Cardiac fibroblast (primary cell): ENCODE measurements at regions not wholly inside any gene's neighbourhood (a gene's known extent, or its start where the extent isn't known, plus 50 kb on each side); places are given as distances from the start of the nearest gene placed in this dataset.

ENCODE experiments used
- DNase-seq, 2 donors: peaks; one replicate each; pipeline versions ENCODE4 v3.0.0 to v3.0.0-alpha.2; 2010; ENCODE audit warnings: low read depth in 2 of 2
- H3K4me3 ChIP-seq, 2 donors: replicated peaks in 1 of 2; 1 replicate in 1 of 2; 2 replicates in 1 of 2; pipeline ENCODE4 v1.5.1; 2011; ENCODE audit warnings: low read depth in 2 of 2, low read length in 2 of 2, mild to moderate bottlenecking in 2 of 2, moderate library complexity in 1 of 2
- TF ChIP-seq, protein P1 (sequence below): IDR thresholded peaks from one replicate; pipeline ENCODE4 v1.5.1; 2011; ENCODE audit warnings: low read depth, mild to moderate bottlenecking, low read length, inconsistent platforms

DNA sequence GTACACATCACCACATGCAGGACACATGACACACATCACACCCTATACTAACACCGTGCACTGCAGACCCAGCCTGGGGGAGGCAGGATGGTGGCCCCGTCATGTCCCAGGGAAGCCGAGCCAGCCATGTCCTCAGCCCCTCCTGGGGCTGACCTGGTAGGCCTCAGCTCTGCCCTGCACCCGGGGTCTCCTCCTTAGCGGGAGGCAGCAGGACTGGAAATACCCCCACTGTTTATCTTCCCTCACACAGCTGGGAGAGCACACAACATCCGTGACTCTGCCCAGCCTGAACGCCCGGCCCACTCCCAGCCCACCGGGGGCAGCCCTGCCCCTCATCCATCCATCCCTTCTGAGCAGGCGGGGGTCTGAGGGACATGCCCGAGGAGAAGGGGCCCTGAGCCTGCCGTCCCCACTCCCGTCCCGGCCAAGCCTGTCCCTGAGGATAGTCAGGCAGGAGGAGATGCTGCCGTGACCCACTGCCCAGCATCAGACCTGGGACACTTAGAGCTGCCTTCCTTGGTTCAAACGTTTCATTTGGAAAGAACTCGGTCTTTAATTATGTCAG is 945.0 kb downstream of the BRD1 start:
- DNase-seq, result no peak
- TF ChIP-seq, protein P1, sequence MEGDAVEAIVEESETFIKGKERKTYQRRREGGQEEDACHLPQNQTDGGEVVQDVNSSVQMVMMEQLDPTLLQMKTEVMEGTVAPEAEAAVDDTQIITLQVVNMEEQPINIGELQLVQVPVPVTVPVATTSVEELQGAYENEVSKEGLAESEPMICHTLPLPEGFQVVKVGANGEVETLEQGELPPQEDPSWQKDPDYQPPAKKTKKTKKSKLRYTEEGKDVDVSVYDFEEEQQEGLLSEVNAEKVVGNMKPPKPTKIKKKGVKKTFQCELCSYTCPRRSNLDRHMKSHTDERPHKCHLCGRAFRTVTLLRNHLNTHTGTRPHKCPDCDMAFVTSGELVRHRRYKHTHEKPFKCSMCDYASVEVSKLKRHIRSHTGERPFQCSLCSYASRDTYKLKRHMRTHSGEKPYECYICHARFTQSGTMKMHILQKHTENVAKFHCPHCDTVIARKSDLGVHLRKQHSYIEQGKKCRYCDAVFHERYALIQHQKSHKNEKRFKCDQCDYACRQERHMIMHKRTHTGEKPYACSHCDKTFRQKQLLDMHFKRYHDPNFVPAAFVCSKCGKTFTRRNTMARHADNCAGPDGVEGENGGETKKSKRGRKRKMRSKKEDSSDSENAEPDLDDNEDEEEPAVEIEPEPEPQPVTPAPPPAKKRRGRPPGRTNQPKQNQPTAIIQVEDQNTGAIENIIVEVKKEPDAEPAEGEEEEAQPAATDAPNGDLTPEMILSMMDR, result no peak
- no peak overlapping the region for H3K4me3 ChIP-seq

DNA sequence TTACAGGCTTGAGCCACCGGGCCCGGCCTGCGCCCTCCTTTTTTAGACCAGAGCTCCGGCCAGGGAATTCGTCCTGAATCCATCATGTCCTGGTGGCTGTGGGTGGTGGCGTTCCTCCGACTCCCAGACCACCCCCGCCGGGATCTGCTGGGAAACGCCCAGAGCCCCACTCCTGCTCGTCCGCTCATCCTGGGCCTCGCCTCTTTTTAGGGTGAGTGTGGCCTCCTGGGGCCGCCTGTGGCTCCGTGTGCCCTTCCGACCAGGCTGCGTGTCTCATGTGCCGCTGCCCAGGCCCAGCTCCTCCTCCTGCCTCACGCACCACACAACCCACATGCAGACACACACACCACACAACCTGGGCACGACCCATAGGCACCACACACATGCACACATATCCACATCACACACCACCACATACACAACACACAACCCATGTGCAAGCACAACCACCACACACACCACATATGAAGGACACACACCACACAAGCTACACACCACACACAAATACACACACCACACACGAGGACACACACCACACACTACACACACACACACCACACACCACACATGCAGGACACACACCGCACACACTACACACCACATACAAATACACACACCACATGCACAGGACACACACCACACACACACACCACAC is 946.2 kb downstream of the BRD1 start:
- TF ChIP-seq, protein P1, result no peak
- no peak for DNase-seq

DNA sequence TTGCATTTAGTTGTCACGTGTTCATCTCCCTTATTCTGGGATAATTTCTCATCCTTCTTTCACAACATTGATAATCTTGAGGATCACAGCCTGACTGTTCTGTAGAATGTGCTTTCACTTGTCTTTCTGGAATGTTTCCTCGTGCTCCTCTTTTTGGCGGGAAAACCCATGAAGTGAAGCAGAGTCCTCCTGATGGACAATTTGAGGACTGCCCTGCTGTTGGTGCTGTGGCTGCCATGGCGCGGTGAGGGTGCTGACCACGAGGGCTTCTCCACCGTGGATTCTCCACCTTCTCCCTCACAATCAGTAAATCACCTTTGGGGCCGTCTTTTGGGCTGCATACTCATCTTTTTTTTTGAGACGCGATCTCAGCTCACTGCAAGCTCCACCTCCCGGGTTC is 946.9 kb downstream of the BRD1 start:
- TF ChIP-seq, protein P1, result no peak
- DNase-seq, result no peak
- no peak overlapping the region for H3K4me3 ChIP-seq

More for the DNA sequence above, 946.2 kb downstream of the BRD1 start:
- no peak overlapping the region for H3K4me3 ChIP-seq

DNA sequence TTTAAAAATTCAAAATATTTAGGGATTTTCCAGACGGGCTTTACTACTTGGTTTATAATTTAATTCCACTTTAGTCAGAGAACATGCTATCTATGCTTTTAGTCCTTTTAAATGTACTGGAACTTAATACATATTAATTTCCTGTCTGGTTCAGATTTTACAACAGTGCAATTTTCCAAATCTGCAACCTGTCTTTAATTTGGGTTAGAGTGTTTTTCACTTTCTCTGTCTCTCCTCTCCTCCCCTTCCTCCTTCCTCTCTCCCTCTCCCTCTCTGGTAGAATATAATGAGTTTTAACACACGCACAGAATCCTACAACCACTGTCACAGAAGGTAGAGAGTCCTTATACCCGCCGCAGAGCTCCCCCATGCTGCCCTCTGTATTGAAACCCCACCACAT is 950.7 kb downstream of the BRD1 start:
- DNase-seq, result no peak
- TF ChIP-seq, protein P1, result no peak
- no peak overlapping the region for H3K4me3 ChIP-seq

DNA sequence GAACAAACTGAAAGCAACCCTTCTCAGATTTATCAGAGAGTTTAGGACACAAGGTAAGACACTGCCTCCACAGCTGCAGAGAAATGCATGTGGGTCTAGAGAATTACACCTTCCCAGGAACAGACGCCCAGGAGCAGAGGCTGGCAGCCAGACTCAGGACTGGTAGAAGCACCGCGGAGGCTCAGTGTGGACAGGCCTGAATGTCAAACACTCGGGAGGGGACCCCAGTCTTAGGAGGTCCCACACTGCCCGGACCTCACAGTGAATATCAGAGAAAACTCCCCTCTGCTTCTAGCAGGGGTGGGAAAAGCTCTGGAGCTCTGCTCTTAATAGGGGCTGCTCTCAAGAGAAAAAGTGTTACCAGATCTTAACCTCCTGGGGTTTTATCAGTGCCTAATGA is 952.7 kb downstream of the BRD1 start:
- no peak for DNase-seq
- TF ChIP-seq, protein P1, result no peak
- H3K4me3 ChIP-seq, result no peak overlapping the region

DNA sequence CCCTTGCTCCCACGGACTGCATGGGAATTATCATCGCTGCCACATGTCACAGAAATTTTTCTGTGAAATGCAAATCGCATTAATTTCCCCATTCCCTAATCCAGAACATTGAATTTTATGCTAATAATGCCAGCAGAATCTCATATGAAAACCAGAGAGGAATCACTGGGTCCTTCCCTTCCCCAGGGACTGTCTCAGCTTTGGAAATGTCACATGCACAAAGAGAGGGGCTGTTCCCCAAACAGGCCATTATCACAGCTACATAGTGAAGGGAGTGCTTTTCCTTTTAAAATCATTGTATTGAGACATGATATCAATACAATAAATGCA is 954.5 kb downstream of the BRD1 start:
- TF ChIP-seq, protein P1, result no peak
- DNase-seq, result no peak
- no peak overlapping the region for H3K4me3 ChIP-seq
